ENCODE measurements at regions not wholly inside any gene's neighbourhood (a gene's known extent, or its start where the extent isn't known, plus 50 kb on each side); places are given as distances from the start of the nearest gene placed in this dataset.

DNA sequence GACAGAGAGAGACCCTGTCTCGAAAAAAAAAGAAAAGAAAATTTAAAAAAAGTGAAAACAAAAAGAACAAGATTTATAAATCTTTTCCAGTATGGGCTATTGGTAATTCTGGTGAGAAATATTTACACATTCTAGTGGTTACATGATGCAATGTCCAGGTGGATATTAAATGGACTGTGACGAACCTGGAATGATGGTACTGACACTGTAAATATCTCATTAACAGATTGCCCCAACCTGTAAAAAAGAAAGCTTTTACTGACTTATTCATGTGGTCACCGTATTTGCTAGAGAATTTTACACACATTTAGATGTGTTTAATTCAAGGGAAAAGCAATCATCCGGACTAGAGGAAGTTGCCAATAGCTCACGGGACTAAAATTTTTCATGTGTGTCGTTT is 162.1 kb upstream of the LRIG1 start:
- Histone ChIP-seq H3K27ac (no peak overlapping the region), H3K9me3 (no peaks in the 10 kb centered on the region), H3K4me3 (no peak overlapping the region), H3K27me3 (no peaks in the 10 kb centered on the region), H3K36me3 (replicated peaks in 1 of 2; ENCODE audit: insufficient read depth in 1 of 2, low read depth in 2 of 2) (no peaks in the 10 kb centered on the region), H3K4me1 (no peaks in the 10 kb centered on the region)
- 81 to 93% methylated on average over 6 of the region's 6 CpGs for WGBS, 2 donors
- intact Hi-C loops (cut with DNase I), result no loop called here
- no peak for ATAC-seq
- TF ChIP-seq POLR2A (IDR thresholded peaks at IDR 0.05), result no peak
- TF ChIP-seq, protein P1, sequence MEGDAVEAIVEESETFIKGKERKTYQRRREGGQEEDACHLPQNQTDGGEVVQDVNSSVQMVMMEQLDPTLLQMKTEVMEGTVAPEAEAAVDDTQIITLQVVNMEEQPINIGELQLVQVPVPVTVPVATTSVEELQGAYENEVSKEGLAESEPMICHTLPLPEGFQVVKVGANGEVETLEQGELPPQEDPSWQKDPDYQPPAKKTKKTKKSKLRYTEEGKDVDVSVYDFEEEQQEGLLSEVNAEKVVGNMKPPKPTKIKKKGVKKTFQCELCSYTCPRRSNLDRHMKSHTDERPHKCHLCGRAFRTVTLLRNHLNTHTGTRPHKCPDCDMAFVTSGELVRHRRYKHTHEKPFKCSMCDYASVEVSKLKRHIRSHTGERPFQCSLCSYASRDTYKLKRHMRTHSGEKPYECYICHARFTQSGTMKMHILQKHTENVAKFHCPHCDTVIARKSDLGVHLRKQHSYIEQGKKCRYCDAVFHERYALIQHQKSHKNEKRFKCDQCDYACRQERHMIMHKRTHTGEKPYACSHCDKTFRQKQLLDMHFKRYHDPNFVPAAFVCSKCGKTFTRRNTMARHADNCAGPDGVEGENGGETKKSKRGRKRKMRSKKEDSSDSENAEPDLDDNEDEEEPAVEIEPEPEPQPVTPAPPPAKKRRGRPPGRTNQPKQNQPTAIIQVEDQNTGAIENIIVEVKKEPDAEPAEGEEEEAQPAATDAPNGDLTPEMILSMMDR (IDR thresholded peaks at IDR 0.05), result no peak
- DNase-seq, result no peak

DNA sequence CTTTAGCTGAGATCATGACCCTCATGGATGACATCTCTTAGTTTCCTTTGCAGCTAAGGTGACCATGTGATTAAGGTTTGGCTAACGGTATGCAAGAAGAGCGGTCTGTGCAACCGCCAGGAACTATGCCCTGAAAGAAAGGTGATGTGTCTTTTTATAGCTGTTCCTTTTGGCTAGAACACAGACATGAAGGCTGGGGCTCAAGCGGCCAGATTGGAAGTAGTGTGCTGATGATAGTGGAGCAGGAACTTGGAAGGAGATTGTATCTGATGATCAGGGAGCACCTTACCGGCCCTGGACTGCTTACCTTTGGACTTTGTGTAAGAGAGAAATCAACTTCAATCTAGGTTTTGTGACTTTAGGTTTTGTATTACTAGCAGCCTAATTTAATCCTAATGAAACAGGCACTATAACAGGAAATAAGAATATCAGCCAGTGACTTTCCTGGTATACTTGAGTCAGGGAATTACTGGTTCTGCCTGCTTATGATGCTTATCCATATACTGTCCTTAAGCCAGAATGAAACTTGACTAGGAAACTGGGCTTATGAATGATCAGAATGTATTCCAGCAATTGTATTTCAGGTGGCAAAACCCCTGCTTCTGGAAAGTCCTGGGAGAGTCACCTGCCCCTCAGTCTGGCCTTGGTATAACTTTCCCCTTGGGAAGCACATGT is 164.3 kb upstream of the LRIG1 start:
- Histone ChIP-seq H3K9me3 (no peaks in the 10 kb centered on the region), H3K27ac (no peak overlapping the region), H3K36me3 (replicated peaks in 1 of 2; ENCODE audit: insufficient read depth in 1 of 2, low read depth in 2 of 2) (no peaks in the 10 kb centered on the region), H3K27me3 (no peaks in the 10 kb centered on the region), H3K4me3 (no peak overlapping the region), H3K4me1 (no peaks in the 10 kb centered on the region)
- no peak for DNase-seq
- no peak for ATAC-seq
- intact Hi-C loops (cut with DNase I), result no loop called here
- WGBS, 2 donors, result 80 to 81% methylated on average over 5 of the region's 5 CpGs
- TF ChIP-seq, protein P1 (IDR thresholded peaks at IDR 0.05), result no peak
- no peak for TF ChIP-seq POLR2A (IDR thresholded peaks at IDR 0.05)

DNA sequence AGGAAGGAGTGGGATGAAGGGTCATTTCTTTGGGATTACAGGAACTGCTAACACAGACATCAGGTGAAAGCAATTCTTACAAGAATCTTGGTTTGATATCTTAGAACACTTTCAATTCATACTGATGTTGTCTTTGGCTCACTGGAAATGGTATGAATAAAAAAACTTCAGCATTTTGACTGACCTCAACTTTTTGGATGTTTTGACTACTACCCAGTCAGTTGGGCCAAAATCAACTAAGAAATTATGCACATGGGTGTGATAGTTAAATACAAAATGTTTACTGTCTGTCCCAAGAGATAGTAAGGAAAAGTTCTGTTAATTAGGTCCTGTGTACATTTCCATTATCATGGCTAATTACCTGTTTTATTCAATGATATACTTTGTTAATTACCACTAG is 165.5 kb upstream of the LRIG1 start:
- no peak for TF ChIP-seq POLR2A (IDR thresholded peaks at IDR 0.05)
- TF ChIP-seq, protein P1 (IDR thresholded peaks at IDR 0.05), result no peak
- Histone ChIP-seq H3K4me1 (no peaks in the 10 kb centered on the region), H3K36me3 (replicated peaks in 1 of 2; ENCODE audit: insufficient read depth in 1 of 2, low read depth in 2 of 2) (no peaks in the 10 kb centered on the region), H3K27ac (no peak overlapping the region), H3K9me3 (no peaks in the 10 kb centered on the region), H3K27me3 (no peaks in the 10 kb centered on the region), H3K4me3 (no peak overlapping the region)
- ATAC-seq, result no peak
- no peak for DNase-seq
- intact Hi-C loops (cut with DNase I), result no loop called here

DNA sequence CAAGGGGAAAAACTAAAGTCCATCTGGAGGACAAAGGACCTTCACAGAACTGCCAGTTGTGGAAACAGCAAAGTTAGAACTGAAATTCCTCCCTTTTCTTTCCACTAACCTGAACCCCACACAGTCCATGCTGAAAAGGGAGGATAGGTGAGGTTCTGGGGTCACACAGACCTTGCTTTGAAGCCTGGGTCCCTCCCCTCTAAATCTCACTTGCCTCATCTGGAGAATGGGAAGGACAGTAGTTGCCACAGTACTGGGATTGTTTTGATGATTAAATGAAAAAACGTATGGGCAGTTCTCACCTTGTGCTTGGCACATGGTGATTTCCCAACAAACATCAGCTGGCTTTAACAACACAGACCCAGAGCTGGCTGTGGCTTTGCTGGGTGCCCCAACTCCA is 166.4 kb upstream of the LRIG1 start:
- 25 to 28% methylated on average over 1 of the region's 1 CpG for WGBS, 2 donors
- H3K27me3 ChIP-seq, result no peaks in the 10 kb centered on the region
- TF ChIP-seq, protein P1 (IDR thresholded peaks at IDR 0.05), result no peak
- TF ChIP-seq POLR2A (IDR thresholded peaks at IDR 0.05), result no peak
- intact Hi-C loops (cut with DNase I), result no loop called here
- no peak overlapping the region for H3K4me3 ChIP-seq
- ATAC-seq (no peak), DNase-seq (no peak)
- no peaks in the 10 kb centered on the region for H3K36me3 ChIP-seq (replicated peaks in 1 of 2; ENCODE audit: insufficient read depth in 1 of 2, low read depth in 2 of 2)
- H3K9me3 ChIP-seq, result no peaks in the 10 kb centered on the region
- H3K4me1 ChIP-seq, result no peaks in the 10 kb centered on the region
- H3K27ac ChIP-seq, result no peak overlapping the region

DNA sequence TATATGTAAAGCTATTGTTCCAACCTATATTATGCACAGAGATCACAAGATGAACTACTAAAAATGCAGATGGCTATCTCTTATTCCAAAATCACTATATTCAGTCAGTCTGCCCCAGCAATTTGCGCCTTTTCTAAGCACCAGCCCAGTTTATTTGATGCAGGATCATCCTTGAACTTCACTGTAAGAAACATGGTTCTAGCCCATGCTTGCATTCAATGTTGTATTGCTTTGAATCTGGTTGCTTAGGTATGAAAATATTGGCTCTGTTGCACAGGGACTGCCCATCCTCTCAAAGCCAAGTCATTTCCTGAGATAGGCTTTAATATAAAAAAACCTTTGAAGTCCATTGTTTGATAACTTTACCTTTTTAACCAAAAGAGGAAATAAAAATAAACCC is 170.5 kb upstream of the LRIG1 start:
- Histone ChIP-seq H3K4me3 (no peak overlapping the region), H3K27ac (no peak overlapping the region), H3K4me1 (no peaks in the 10 kb centered on the region), H3K9me3 (no peaks in the 10 kb centered on the region), H3K36me3 (replicated peaks in 1 of 2; ENCODE audit: insufficient read depth in 1 of 2, low read depth in 2 of 2) (no peaks in the 10 kb centered on the region), H3K27me3 (no peaks in the 10 kb centered on the region)
- 91 to 100% methylated on average over 1 of the region's 1 CpG for WGBS, 2 donors
- DNase-seq (no peak), ATAC-seq (no peak)
- TF ChIP-seq, protein P1 (IDR thresholded peaks at IDR 0.05), result no peak
- TF ChIP-seq POLR2A (IDR thresholded peaks at IDR 0.05), result no peak
- intact Hi-C loops (cut with DNase I), result no loop called here
